HUES6 (cell line): ENCODE measurements at regions not wholly inside any gene's neighbourhood (a gene's known extent, or its start where the extent isn't known, plus 50 kb on each side); places are given as distances from the start of the nearest gene placed in this dataset.
"Not testable (repeated sequence)": the region's sequence is repeated elsewhere in the genome, so short reads cannot be mapped to it uniquely, and the experiment has no call there.

ENCODE experiments used
- H3K27ac ChIP-seq: 2 replicates; pipeline ENCODE4 v1.7.0; 2013; ENCODE audit warnings: low read depth, mild to moderate bottlenecking, low read length, inconsistent platforms
- H3K27me3 ChIP-seq: 2 replicates; pipeline ENCODE4 v1.6.1; 2013; ENCODE audit warnings: low read length; ENCODE audit not compliant: control insufficient read depth, insufficient read depth
- H3K36me3 ChIP-seq: 2 replicates; pipeline ENCODE4 v1.6.1; 2013; ENCODE audit warnings: low read length; ENCODE audit not compliant: control insufficient read depth, insufficient read depth
- H3K4me1 ChIP-seq: 2 replicates; pipeline ENCODE4 v1.6.1; 2013; ENCODE audit warnings: low read length; ENCODE audit not compliant: control insufficient read depth, insufficient read depth
- H3K4me3 ChIP-seq: 2 replicates; pipeline ENCODE4 v1.5.1; 2013; ENCODE audit warnings: low read depth, low read length
- H3K9ac ChIP-seq: one replicate; pipeline ENCODE4 v1.6.1; 2013; ENCODE audit warnings: mild to moderate bottlenecking, low read length
- H3K9me3 ChIP-seq: 2 replicates; pipeline ENCODE4 v1.6.1; 2013; ENCODE audit warnings: low read depth, low read length; ENCODE audit not compliant: control insufficient read depth, insufficient read depth

DNA sequence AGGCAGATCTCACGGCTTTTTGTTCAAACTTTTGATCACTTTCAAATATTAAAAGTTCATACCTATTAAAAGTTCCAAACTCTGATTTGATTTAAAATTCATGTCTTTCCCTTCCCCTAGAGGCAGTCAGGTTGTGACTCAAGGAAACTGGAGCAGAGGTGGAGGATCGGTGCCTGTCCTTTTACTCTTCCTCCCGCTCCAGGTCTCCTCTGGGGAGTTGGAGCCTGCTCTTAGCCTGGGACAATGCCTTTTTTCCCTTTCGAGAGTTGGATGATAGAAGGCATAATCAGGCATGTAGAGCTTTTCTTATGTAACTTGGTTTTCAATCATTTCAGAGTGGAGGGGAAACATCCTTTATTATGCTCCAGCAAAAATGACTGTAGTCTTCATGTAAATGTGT lies 1706.1 kb upstream of the CELF4 start:
- no peaks in the 10 kb centered on the region for H3K36me3 ChIP-seq
- no peak overlapping the region for H3K4me3 ChIP-seq
- H3K9me3 ChIP-seq = no peaks in the 10 kb centered on the region
- H3K4me1 ChIP-seq = peaks cover 16% of the 10 kb centered on the region; the same call in 1 of the 2 replicates
- no peak overlapping the region for H3K9ac ChIP-seq
- H3K27ac ChIP-seq = no peak overlapping the region
- H3K27me3 ChIP-seq = no peaks in the 10 kb centered on the region

GRCh38 chr18:39260565-39260964 lies 1695.0 kb upstream of the CELF4 start:
- H3K4me3 ChIP-seq = no peak overlapping the region
- no peak overlapping the region for H3K9ac ChIP-seq
- H3K4me1 ChIP-seq = no peaks in the 10 kb centered on the region; the same call in 1 of the 2 replicates
- H3K9me3 ChIP-seq = no peaks in the 10 kb centered on the region
- no peaks in the 10 kb centered on the region for H3K36me3 ChIP-seq
- H3K27ac ChIP-seq = no peak overlapping the region
- no peaks in the 10 kb centered on the region for H3K27me3 ChIP-seq

GRCh38 chr18:39259736-39260135 lies 1694.1 kb upstream of the CELF4 start:
- no peak overlapping the region for H3K4me3 ChIP-seq

GRCh38 chr18:39244242-39244641 lies 1678.6 kb upstream of the CELF4 start:
- Histone ChIP-seq H3K27ac (no peak overlapping the region), H3K9ac (no peak overlapping the region), H3K36me3 (no peaks in the 10 kb centered on the region), H3K4me3 (no peak overlapping the region), H3K27me3 (no peaks in the 10 kb centered on the region), H3K9me3 (no peaks in the 10 kb centered on the region), H3K4me1 (no peaks in the 10 kb centered on the region)

More at GRCh38 chr18:39259736-39260135, 1694.1 kb upstream of the CELF4 start:
- no peaks in the 10 kb centered on the region for H3K27me3 ChIP-seq
- H3K9ac ChIP-seq = no peak overlapping the region
- no peak overlapping the region for H3K27ac ChIP-seq
- H3K36me3 ChIP-seq = no peaks in the 10 kb centered on the region
- no peaks in the 10 kb centered on the region for H3K9me3 ChIP-seq
- no peaks in the 10 kb centered on the region; the same call in 1 of the 2 replicates for H3K4me1 ChIP-seq

GRCh38 chr18:39241534-39241933 lies 1675.9 kb upstream of the CELF4 start:
- H3K9ac ChIP-seq = no peak overlapping the region
- H3K4me1 ChIP-seq = no peaks in the 10 kb centered on the region
- no peaks in the 10 kb centered on the region for H3K9me3 ChIP-seq
- no peaks in the 10 kb centered on the region for H3K36me3 ChIP-seq
- no peak overlapping the region for H3K4me3 ChIP-seq
- no peaks in the 10 kb centered on the region for H3K27me3 ChIP-seq
- no peak overlapping the region for H3K27ac ChIP-seq

DNA sequence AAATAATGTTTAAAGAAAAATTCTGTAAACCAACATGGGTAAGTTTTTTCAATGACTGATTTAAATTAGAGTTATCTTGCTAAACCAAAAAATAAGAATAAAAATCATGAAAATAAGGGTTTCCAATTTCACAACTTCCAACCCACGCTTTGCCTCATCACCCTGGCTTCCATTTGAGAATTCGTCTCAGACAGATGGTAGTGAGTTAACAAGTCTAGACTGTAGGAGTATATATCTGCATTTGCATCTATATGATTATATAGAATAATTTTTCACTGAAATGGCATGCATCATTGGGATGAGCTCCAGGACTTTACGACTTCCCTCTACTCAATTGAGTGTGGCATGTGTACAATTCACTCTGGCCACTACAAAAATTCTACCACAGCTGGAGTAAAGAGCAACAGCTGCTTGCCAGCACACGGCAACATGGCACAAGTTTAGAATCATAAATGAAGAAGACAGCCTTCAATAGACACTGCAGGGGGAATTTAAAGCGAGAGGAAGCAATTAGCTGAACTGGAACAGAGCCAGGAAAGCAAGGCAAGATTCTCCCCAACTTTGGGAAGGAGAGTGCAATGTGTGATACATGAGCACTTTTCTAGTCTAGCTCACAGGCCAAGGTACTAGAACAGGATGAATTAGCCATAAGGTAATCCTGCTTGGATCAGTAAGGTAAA lies 1673.5 kb upstream of the CELF4 start:
- H3K4me1 ChIP-seq = no peaks in the 10 kb centered on the region
- no peak overlapping the region for H3K27ac ChIP-seq
- H3K4me3 ChIP-seq = no peak overlapping the region
- H3K27me3 ChIP-seq = no peaks in the 10 kb centered on the region
- no peaks in the 10 kb centered on the region for H3K36me3 ChIP-seq
- H3K9me3 ChIP-seq = peaks cover 19% of the 10 kb centered on the region
- H3K9ac ChIP-seq = no peak overlapping the region

DNA sequence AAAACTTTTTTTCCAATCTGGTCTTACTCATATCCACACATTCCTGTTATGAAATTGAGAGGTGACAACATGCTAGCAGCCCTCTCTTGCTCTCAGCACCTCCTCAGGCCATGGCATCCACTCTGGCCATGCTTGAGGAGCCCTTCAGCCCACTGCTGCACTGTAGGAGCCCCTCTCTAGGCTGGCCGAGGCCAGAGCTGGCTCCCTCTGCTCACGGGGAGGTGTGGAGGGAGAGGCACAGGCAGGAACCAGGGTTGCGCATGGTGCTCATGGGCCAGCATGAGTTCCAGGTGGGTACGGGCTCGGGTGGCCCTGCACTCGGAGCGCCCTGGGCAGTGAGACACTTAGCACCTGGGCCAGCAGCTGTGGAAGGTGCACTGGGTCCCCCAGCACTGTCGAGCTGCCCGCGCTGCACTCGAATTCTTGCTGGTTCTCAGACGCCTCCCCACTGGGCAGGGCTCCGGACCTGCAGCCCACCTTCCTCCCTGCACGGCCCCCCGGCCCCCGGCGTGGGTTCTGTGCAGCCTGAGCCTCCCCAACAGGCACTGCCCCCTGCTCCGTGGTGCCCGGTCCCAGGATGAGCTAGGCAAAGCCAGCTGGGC lies 1669.6 kb upstream of the CELF4 start:
- H3K9ac ChIP-seq = no peak overlapping the region
- H3K27ac ChIP-seq = no peak overlapping the region
- H3K27me3 ChIP-seq = no peaks in the 10 kb centered on the region
- H3K9me3 ChIP-seq = peaks cover 24% of the 10 kb centered on the region
- no peaks in the 10 kb centered on the region; the same call in 1 of the 2 replicates for H3K36me3 ChIP-seq
- peaks cover 5% of the 10 kb centered on the region; the same call in 1 of the 2 replicates for H3K4me1 ChIP-seq
- no peak overlapping the region for H3K4me3 ChIP-seq

DNA sequence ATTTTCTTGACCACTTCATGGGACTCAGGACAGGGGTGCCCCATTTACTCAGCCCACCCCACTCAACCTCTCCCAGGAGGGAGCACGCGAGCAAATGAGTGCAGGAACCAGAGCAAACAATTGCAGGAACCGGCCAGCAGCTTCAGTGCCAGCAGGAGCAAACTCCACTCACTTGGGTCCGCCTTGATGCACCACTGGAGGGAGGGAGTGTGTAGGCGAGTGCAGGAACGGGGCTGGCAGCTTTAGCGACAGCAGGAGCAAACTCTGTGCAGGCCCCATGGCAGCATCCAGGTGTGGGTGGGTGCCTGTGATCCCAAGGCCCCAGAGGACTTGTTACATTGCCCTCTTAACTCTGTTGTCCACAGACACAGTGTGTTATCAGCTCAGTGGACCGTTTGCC lies 1667.3 kb upstream of the CELF4 start:
- peaks cover 7% of the 10 kb centered on the region; the same call in 1 of the 2 replicates for H3K4me1 ChIP-seq
- H3K27ac ChIP-seq = no peak overlapping the region
- no peaks in the 10 kb centered on the region; the same call in 1 of the 2 replicates for H3K36me3 ChIP-seq
- no peak overlapping the region for H3K9ac ChIP-seq
- no peaks in the 10 kb centered on the region for H3K27me3 ChIP-seq
- no peak overlapping the region for H3K4me3 ChIP-seq
- peaks cover 24% of the 10 kb centered on the region for H3K9me3 ChIP-seq

GRCh38 chr18:39232490-39232889 lies 1666.9 kb upstream of the CELF4 start:
- H3K27me3 ChIP-seq = no peaks in the 10 kb centered on the region
- H3K27ac ChIP-seq = no peak overlapping the region
- no peak overlapping the region for H3K9ac ChIP-seq
- no peak overlapping the region for H3K4me3 ChIP-seq
- H3K36me3 ChIP-seq = no peaks in the 10 kb centered on the region; the same call in 1 of the 2 replicates
- H3K9me3 ChIP-seq = peaks cover 24% of the 10 kb centered on the region
- H3K4me1 ChIP-seq = peaks cover 7% of the 10 kb centered on the region; the same call in 1 of the 2 replicates

DNA sequence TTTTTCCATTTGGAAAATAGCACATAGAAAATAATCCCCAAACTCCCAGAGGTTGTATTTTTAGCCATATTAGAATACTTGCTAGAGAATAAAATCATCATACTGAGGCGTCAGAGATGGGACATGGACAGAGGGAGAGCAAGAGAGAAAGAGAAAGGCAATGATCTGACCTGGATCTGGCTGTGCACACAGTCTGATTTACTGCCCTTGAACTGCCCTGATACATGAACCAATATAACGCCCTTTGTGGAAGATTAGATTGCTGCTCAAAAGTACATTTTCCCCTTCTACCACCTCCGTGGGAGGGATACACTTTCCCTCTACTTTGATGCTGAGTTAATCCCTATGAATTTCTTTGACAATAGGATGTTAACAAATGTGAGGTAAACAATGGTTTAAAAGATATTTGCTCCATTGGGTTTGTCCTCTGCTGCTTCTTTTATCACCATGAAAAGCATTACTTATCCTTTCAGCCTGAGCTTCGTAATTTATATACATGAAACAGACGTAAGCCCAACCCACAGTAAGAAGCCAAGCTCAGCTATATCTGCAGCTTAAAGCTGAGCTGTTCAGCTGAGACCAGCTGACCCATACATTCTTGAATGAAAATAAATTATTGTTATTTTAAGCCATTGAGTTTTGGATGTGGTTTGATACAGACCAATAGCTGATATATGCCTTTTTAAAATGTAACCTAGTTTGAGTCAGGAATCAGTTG lies 1664.6 kb upstream of the CELF4 start:
- Histone ChIP-seq H3K27ac (no peak overlapping the region), H3K36me3 (no peaks in the 10 kb centered on the region; the same call in 1 of the 2 replicates), H3K4me1 (peaks cover 7% of the 10 kb centered on the region; the same call in 1 of the 2 replicates)

DNA sequence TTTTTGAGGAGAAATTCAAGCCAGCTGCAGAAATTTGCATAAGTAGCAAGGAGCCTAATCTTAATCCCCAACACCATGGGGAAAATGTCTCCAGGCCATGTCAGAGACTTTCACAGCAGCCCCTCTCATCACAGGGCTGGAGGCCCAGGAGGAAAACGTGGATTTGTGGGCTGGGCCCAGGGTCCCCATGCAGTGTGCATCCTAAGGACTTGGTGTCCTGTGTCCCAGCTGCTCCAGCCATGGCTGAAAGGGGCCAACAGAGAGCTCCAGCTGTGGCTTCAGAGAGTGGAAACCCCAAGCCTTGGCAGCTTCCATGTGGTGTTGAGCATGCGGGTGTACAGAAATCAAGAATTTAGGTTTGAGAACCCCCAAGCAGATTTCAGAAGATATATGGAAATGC lies 1662.2 kb upstream of the CELF4 start:
- not testable (repeated sequence) for H3K27ac ChIP-seq, H3K9ac ChIP-seq, H3K27me3 ChIP-seq, H3K36me3 ChIP-seq, H3K4me3 ChIP-seq, H3K4me1 ChIP-seq, H3K9me3 ChIP-seq

More for the DNA sequence above, 1664.6 kb upstream of the CELF4 start:
- no peaks in the 10 kb centered on the region for H3K27me3 ChIP-seq
- H3K4me3 ChIP-seq = no peak overlapping the region
- H3K9me3 ChIP-seq = peaks cover 15% of the 10 kb centered on the region
- no peak overlapping the region for H3K9ac ChIP-seq
